ENCODE measurements at regions not wholly inside any gene's neighbourhood (a gene's known extent, or its start where the extent isn't known, plus 50 kb on each side); places are given as distances from the start of the nearest gene placed in this dataset.

DNA sequence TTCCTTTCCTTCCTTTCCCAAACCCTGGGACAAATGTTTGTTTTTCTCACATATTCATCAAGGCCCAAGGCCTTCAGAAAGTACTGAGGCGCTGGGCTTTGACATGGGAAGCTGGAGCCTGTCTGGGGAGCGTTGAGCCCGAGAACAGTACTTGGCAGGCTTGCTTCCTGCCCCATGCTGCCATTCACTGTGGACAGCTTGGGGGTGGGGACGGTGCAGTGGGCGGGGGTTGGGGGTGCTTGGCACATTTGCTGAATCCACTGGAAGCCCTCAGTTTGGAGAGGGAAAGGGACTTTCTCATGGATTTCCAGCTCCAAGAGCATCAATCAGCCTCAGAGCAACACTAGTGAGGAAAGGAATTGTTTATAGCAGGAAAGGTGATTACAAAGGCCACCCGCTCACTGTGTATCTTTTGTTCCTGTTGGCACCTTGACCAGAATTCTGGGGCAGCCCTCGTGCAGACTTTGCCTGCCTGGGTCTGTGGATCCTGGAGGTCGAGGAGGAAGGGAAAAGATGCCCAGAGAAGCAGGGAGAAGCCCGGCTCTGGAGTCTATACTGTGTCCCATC, 199.8 kb upstream of the RGMA start:
- no peak overlapping the region for H2BK20ac ChIP-seq (ENCODE audit: low read depth, low read length)
- no peak overlapping the region for H2AK5ac ChIP-seq (ENCODE audit: low read depth, low read length)
- H2BK120ac ChIP-seq (ENCODE audit: low read depth, low read length), result no peak overlapping the region
- H3K9me3 ChIP-seq (ENCODE audit: control insufficient read depth, insufficient read depth, low read length), result peaks cover 18% of the 10 kb centered on the region
- WGBS, 2 experiments (ENCODE audit: extremely low coverage in 2 of 2, insufficient read length in 1 of 2), result 20% methylated on average over 1 of the region's 9 CpGs; no CpG with 5 or more reads in 1 of the 2 experiments
- no peak overlapping the region for H3K56ac ChIP-seq (ENCODE audit: extremely low read depth, insufficient read depth, low read length)
- H3K23ac ChIP-seq (ENCODE audit: low read depth, low read length), result no peak overlapping the region
- no peak for DNase-seq
- no peak for ATAC-seq (ENCODE audit: low read depth)
- no peak overlapping the region for H3K14ac ChIP-seq (replicated peaks; ENCODE audit: low read depth, low read length)
- no peak overlapping the region for H2AFZ ChIP-seq (replicated peaks; ENCODE audit: low read length, poor library complexity)
- no peaks in the 10 kb centered on the region for H3K27me3 ChIP-seq (ENCODE audit: control insufficient read depth, insufficient read depth, low read length)
- H4K5ac ChIP-seq (ENCODE audit: low read depth, low read length), result no peak overlapping the region
- ChIA-PET POLR2A (ENCODE audit: unreplicated experiment) (no interaction called here), CTCF (no interaction called here)
- no peak overlapping the region for H2BK15ac ChIP-seq (ENCODE audit: low read depth, low read length)
- no peak overlapping the region for H3K4me3 ChIP-seq (ENCODE audit: insufficient read depth, low read depth, low read length)
- no peak overlapping the region for H3K18ac ChIP-seq (ENCODE audit: low read depth, low read length)
- no peaks in the 10 kb centered on the region for H3K36me3 ChIP-seq (ENCODE audit: control insufficient read depth, insufficient read depth, low read length)
- in situ Hi-C loops (cut with MboI; ENCODE audit: low sequenced_read_pairs), result no loop called here
- H4K8ac ChIP-seq (ENCODE audit: low read depth in 2 of 2, low read length in 2 of 2), result no peak overlapping the region
- no peak overlapping the region for H2AK9ac ChIP-seq (replicated peaks; ENCODE audit: low read depth, low read length, poor library complexity)
- dilution Hi-C loops (cut with HindIII; ENCODE audit: low sequenced_read_pairs, unreplicated experiment), result no loop called here
- BruUV-seq (replicated peaks), result no TSS peak
- no peak for TF ChIP-seq CHD1 (IDR thresholded peaks at IDR 0.05; ENCODE audit: low read depth, low read length)
- TF ChIP-seq RAD21 (IDR thresholded peaks at IDR 0.05; ENCODE audit: low read length), result no peak
- TF ChIP-seq, protein P1, sequence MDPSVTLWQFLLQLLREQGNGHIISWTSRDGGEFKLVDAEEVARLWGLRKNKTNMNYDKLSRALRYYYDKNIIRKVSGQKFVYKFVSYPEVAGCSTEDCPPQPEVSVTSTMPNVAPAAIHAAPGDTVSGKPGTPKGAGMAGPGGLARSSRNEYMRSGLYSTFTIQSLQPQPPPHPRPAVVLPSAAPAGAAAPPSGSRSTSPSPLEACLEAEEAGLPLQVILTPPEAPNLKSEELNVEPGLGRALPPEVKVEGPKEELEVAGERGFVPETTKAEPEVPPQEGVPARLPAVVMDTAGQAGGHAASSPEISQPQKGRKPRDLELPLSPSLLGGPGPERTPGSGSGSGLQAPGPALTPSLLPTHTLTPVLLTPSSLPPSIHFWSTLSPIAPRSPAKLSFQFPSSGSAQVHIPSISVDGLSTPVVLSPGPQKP (IDR thresholded peaks at IDR 0.05; ENCODE audit: borderline replicate concordance, low read depth, low read length), result no peak
- TF ChIP-seq RFX5 (IDR thresholded peaks at IDR 0.05; ENCODE audit: low read depth, low read length), result no peak
- TF ChIP-seq POLR2A (IDR thresholded peaks at IDR 0.05; ENCODE audit: low read depth, low read length), result no peak
- TF ChIP-seq FOS (IDR thresholded peaks at IDR 0.05; ENCODE audit: low read depth, low read length), result no peak
- no peak for TF ChIP-seq SMC3 (IDR thresholded peaks at IDR 0.05; ENCODE audit: low read depth, low read length)
- no peak for TF ChIP-seq RCOR1 (IDR thresholded peaks at IDR 0.05; ENCODE audit: insufficient replicate concordance, low read length)
- no peak overlapping the region for H3K4me2 ChIP-seq (ENCODE audit: low read depth, low read length)
- no peak overlapping the region for H3K27ac ChIP-seq (ENCODE audit: insufficient read depth, low read length)
- no peaks in the 10 kb centered on the region for H3K9me1 ChIP-seq (ENCODE audit: insufficient read depth, low read length)
- H2BK5ac ChIP-seq (ENCODE audit: low read depth, low read length, poor library complexity, severe bottlenecking), result no peak overlapping the region
- H4K20me1 ChIP-seq (ENCODE audit: insufficient read depth, low read length), result no peaks in the 10 kb centered on the region
- H4K91ac ChIP-seq (ENCODE audit: insufficient read depth, low read depth, low read length), result no peak overlapping the region
- intact Hi-C loops (cut with micrococcal nuclease), result no loop called here
- no peak overlapping the region for H3K4ac ChIP-seq (ENCODE audit: low read depth, low read length)
- H3K4me1 ChIP-seq (ENCODE audit: control insufficient read depth, insufficient read depth, low read length), result no peaks in the 10 kb centered on the region
- no peak overlapping the region for H3K9ac ChIP-seq (ENCODE audit: low read depth, low read length)
- no peaks in the 10 kb centered on the region for H3K79me1 ChIP-seq (ENCODE audit: low read depth in 1 of 2, low read length in 2 of 2)
